ENCODE measurements at regions not wholly inside any gene's neighbourhood (a gene's known extent, or its start where the extent isn't known, plus 50 kb on each side); places are given as distances from the start of the nearest gene placed in this dataset.

DNA sequence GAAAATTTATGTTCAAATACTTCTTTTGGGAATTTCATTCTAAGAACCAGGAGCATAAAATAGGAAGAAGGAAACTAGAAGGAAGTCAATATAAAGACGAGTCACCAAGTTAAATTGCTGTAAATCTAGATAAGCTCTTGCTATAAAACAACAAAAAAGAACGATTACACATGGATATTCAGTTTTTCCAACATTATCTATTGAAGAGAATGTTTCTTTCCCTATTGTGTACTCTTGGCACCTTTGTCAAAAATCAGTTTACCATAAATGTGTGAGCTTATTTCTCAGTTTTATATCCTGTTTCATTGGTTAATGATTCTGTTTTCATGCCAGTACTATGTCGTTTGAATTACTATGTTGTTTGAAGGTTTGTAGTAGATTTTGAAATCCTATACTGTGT is 536.3 kb upstream of the MKI67 start:
- DNase-seq (ENCODE audit: low read depth) = no peak

DNA sequence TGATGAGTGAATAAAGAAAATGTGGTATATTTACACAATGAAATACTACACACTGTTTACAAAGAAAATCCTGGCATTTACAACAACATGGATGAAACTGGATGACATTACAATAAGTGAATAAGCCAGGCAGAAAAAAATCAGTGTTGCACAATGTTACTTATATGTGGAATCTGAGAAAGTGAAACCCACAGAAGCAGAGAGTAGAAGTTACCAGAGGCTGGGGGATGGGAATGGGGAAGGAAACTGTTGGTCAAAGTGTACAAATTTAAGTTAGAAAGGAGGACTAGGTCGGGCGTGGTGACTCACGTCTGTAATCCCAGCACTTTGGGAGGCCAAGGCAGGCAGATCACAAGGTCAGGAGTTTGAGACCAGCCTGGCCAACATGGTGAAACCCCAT is 538.5 kb upstream of the MKI67 start:
- DNase-seq (ENCODE audit: low read depth) = no peak

DNA sequence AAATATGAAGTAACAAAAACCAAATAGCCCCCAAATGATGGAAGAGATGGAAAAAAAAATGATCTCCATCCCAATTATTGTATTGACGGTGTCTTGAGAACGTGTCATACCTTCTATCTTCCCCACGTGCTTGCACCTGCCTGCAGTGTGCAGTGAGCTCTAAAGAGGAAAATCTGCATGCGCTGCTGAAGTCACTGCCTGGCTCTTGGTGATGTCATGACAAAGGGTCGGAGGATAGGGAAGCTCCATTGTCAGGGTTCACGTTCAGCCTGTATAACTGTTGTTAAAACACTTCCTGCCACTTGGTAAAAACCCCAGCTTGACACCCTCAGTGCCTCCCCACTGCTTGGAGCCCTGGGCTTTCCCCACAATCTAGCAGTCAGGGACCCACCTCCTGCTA is 549.2 kb upstream of the MKI67 start:
- no peak for DNase-seq (ENCODE audit: low read depth)

DNA sequence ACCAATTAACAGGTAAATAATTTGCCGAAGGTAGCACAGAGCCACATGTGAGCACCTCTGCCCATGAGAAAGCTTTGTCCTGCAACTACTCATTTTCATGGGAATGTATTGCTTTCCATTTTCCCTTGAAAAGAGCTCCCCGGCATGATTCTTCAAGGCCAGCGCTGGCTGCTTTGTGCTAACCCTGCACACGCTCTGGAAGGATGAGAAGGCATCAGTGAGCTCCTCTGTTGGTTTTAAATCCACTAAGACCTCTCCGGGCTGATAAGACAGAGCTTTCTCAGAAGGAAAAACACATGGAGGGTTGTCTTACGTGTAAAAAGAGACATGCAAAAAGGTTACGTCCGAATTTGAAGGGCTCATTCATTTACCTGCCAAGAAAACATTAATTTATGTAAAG is 553.9 kb upstream of the MKI67 start:
- no peak for DNase-seq (ENCODE audit: low read depth)

DNA sequence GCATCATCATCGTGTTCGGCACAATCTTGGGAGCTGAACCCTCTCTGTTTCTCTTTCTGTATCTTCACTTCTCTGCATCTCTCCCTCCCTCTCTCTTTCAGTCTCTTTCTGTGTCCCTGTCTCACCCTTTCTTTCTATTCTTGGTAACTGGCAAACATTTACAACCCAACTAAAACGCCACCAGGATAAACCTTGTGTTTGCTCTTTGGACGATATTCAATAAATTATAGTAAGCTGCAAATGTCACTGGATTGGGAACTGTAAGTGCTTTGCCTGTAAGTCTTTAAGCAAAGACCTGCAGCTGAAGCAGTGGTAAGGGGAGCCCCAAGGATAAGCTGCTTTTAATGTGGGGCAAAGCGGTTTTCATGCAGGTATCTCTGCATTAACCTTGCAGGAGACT is 558.0 kb upstream of the MKI67 start:
- DNase-seq (ENCODE audit: low read depth) = no peak

DNA sequence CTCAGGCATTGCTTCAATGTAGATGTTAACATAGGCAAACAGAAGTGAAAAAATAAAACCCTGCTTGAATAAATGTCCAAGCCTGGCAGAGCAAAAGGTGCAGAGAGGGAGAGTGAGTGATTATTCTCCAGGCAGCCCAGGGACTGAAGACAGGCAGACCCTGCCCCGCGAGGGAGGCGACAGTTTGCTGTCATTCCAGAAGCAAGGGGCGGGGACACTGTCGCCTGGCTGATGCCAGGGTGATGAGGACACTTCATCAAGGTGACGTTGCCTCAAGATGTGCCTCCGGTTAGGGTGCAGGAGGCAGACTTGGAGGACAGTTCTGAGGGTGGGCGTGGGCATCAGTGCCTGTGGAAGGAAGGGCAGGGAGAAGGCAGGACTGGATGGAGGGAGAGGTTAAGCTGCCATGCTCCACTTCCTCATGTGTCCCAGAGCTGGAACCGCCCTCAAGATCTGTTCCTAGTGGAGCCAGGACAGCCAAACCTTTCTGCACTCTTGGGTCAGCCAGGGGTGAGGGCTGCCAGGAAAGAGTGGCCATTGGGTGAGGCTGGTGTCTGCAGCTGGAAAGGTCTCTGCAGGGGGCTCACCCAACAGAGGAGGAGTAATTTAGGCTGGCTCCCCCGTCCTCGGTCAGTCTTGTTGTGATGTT is 560.5 kb upstream of the MKI67 start:
- DNase-seq (ENCODE audit: low read depth) = no peak

DNA sequence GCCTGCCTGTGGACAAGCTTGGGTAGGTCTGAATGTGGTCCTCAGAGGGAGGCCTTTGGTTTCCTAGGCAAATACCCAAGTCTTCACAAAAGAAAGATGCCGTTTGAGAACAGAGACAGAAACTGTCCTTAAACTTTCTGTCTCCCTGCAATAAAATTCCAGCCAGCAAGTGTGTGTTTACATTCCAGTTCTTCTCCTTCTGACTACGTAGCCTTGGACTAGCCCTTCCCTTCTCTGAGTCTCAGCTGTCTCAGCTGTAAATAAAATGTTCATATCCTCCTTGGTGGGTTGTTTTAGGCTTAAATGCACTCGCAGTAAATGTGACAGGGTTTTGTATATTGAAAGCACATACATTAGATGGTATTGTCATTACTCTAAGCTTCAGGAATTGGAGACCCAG is 561.2 kb upstream of the MKI67 start:
- no peak for DNase-seq (ENCODE audit: low read depth)

DNA sequence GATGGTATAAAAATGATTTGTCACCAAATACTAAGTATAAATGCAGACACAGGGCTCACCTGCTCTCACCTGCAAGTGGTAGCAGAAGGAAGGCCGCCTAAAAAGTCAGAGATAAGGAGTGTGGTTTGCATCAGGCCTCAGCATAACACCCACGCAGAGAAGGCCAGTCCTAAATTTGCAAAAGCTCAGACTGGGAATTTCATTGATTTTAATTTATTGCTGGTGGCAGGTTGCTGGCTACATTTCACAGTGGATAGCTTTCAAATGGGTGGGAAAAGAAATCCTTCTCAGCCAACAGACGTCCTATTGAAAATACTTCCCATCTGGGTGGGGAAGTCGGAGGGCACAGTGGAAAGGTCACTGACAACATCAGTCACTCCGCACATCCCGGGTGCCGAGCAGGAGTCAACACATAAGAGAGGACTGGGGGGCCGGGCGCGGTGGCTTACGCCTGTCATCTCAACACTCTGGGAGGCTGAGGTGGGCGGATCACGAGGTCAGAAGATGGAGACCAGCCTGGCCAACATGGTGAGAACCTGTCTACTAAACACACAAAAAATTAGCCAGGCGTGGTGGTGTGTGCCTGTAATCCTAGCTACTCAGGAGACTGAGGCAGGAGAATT is 561.8 kb upstream of the MKI67 start:
- DNase-seq (ENCODE audit: low read depth) = no peak

DNA sequence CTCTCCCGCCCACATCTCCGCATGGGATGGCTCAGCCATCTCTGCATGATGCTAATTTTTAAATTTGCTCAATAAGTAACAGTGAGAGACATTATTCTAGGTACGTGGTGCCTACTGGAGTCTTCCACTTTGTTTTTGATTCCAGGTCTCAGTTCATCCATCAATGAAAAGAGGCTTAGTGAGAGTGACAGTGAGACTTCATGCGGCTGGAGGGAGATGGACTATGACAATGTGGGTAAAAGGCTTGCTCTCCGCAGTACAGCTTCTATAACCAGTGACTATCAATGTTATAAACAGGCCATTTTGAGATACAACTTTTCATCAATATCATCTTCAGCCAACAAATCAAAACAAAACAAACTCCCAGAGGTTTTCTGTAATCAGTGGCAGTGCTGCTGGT is 563.4 kb upstream of the MKI67 start:
- no peak for DNase-seq (ENCODE audit: low read depth)

DNA sequence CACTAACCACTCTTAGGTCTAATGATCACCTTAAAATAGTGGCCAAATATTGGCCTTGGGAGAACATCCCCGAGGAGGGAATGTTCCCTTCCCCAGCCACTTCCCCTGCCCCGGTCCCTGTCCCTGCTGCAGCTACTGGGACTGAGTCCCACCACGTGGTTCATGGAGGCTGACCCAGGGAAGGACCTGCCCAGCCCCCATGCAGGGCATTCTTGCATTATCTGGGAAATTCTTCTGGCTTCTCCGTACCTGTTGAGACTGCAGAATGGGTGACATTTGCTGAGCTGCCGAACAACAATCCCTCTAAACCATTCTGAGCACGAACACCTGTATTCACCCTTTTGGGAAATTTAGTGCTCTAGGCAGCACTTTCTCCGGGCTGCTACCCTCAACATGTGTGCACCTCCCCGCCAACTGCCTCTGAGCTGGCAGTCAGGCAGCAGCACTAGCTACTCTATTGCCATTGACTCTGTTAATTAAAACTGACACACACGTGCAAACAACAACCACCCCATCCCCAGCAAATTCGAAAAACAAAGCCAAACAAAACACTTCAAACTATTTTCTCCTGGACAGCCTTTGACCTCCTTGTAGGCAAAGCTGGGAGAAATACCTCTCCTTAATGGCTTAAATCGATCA is 567.4 kb upstream of the MKI67 start:
- DNase-seq (ENCODE audit: low read depth) = no peak

DNA sequence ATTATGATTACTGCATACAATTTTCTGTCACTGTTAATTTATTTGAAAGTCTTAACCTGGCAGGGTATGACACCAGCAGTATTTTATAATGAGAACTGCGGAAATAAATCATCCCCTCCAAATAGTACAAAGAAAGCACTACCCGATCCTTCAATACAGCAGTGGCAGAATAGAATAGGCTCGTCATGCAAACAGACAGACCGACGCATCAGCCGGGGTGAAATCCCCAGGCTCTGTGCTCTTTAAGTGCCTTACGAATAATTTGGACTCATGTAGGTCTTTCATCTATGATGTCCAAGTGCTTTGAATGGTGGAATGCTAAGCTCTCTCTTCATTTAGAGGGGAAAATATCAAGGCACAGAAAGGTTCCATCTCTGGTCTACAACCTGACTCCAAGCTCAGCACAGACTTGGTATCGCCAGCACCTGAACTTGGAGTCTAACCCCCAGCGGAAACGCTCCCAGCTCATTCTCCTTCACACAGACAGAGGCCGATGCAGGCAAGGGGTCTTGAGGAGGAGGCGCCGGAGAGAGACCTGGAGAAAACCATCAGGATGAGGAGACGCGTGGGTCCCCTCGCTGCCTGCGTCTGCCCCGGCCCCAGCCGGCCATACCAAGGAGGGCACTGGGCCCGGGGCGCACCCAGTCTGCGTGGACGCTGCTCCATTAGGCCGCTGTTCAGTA is 568.1 kb upstream of the MKI67 start:
- no peak for DNase-seq (ENCODE audit: low read depth)

DNA sequence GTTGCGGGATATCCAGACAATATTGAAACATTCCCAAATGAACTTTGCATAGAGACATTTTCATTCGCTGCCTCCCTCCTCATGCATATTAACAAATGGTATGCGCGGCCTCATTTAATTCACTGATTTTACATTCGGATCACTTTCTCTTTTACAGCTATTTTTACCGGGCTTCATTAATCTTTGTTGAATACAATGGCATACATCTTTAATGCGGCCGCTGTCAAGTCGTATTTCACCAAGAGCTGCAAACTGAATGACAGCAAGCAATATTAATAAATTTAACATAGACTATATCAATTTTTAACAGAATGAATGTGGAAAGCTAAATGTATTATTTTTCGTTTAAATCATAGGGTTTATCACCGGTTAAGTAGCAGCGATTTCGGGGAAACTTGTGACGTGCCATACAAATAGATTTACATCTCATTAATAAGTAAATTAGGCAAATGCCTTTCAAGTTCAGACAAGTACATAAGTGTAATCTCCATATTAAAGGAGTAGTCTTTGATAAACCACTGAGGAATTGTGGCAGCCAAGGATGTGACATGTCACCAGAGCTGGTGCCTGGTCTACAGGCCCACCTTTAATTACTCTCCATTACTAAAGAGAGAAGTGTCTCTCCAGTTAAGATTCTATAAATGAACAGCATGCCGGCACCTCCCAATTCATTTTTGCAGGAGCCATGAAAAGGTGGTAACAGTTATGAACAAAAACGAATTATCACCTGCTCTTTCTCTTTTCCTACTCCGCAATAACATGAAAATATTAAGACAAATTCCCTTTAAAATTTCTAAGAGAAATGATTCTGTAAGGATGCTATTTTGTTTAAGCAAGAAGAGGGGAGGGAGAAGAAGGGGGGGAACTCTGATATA is 568.9 kb upstream of the MKI67 start:
- DNase-seq (ENCODE audit: low read depth) = no peak

DNA sequence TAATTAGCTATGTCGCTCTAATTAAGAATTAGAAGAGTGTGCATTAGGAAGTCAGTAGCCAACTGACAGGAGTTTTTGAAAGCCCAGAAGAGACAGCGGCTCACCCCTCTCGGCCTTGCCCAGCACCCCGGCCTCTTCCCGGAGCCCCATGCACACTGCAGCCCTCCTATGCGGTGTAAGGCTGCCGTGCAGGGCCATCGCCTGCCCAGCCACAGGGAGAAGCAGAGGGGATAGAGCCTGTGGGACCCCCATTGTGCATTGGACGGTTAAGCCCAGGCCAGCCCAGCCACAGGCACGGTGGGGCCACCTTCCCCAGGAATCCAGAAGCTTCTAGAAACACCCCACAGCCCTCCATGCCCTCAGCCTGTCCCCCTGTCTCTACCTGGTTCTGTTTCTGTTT is 569.7 kb upstream of the MKI67 start:
- no peak for DNase-seq (ENCODE audit: low read depth)

DNA sequence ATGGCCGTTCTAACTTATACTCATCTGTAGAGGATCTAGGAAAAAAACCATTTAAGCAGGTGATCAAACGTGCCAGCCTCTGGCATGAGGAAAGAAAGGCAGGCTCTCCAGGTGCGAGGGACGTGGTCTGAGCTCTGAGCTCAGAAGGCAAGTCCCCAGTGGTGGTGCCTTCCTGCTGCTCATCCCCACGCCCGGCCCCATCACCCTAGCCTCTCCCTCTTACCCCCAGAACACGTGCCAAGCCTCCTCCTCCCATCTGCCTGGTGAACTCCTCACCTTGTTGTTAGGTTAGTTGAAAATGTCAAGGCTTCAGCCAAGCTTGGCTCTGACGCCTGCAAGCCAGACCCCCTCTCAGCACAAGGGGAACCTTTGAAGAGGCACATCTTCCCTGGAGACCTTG is 571.2 kb upstream of the MKI67 start:
- DNase-seq (ENCODE audit: low read depth) = no peak

DNA sequence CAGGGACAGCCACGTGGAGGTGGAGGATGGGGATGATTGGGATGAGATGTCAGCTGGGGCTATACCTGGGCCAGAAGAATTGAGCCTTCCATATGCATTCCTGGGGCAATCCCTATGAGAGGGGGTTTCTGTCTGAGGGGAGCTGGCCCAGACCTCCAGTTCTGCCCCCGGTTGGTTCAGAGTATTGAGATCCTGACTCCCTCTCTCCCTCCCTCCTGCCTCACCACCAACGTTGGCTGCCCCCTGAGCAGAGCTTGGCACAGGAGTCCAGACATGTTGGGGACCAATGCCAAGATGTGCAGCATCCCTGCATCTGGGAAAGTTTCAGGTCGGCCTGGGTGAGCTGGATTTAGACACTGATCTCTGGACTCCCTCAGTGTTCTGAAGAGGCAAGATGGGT is 575.2 kb upstream of the MKI67 start:
- no peak for DNase-seq (ENCODE audit: low read depth)

DNA sequence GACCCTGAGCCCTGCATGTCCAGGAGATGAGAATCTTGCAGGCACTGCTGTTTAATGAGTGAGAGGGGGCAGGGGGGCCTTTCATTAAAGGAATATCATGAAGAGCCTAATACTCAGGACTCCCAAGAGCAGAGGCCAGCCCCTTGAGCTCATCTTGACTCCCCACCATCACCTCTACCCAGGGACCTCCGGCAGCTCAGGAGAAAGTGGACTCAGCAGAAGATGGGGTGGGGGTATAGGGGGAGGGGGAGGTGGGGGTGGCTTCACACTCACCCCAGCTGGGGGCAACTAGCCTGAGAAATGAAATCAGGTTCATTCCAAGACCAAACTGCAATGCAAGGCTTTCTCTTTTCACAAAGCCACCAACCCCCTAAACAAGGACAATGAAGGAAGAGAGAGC is 575.6 kb upstream of the MKI67 start:
- no peak for DNase-seq (ENCODE audit: low read depth)

DNA sequence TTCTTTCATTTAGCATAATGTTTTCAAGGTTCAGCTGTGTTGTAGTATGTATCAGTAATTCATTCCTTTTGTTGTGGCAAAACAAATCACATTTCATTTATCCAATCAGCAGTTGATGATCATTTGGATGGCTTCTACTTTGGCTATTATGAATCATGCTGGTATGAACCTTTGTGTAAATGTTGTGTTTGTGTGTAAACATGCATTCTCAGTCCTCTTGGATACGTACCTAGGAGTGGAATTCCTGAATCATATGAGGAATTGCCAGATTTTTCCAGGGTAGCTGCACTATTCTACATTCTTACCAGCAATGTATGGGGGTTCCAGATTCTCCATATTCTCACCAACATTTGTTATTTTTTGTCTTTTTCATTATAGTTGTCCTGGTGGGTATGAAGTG is 578.5 kb upstream of the MKI67 start:
- no peak for DNase-seq (ENCODE audit: low read depth)

DNA sequence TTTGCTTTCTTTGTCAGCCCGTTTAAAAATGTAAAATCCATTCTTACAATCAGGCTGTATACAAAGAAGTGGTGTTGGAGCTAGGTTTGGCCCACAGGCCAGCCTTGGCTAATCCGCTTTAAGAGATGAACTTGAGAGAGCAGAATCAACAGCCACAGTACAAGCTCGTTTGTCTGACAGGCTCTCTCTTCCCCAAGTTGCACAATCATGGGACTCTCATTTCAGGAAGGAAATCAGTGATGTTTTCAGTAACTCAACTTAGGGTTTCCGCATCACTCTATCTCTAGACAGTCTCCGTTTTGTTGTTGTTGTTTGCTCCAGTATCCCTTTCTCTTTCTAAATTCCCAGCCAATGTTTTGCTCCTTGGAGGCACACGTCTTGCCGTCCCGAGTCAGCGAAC is 582.0 kb upstream of the MKI67 start:
- DNase-seq (ENCODE audit: low read depth) = no peak

DNA sequence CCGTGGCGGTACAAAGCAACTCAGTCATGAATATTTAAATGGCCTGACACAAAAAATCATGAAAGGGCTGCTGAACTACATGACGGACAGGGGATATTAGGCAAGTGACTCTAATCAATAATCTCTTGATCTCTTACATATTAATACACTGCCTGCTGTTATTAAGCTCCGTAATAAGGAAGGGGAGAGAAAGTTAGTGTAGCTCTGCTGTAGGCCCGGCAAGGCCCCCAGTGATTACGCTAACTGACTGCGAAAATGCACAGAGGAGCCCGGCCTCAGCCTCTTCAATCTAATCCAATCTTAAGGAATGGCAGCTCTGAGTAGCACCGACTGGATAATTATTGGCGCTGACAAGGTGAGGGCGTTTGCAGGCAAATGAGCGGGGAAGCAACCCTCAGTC is 583.5 kb upstream of the MKI67 start:
- no peak for DNase-seq (ENCODE audit: low read depth)

DNA sequence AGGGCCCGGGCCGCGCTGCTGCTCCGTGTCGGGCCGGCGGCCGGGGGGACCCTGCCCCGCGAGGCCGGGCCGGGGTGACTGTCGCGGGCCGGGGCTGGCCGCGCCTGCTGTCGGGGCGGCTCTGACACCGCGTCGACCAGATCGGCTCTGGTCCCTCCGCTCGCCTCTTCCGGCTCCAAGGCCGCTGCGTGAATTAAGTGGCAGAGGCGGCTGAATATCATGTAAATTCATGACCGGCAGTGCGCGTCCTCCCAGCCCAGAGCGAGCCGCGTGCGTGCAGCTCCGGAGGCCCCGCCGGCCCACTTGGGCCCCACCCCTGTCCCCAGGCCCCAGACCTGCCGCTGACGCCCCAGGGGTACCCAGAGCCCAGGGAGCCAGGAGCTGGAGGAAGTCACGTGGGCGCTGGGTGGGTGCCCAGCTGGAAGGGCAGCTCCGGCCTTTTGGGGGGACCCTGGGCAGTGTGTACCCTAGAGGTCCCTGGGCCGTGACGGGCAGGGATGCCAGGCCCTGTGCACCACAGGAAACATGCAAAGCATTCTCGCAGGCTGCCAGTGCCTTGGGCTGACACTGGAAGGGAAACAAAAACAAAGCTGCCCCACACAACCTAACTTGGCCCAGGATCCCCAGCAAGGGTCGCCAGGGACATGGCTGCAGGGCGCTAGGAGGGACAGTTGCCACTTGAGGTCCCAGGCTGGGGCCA is 584.0 kb upstream of the MKI67 start:
- no peak for DNase-seq (ENCODE audit: low read depth)

DNA sequence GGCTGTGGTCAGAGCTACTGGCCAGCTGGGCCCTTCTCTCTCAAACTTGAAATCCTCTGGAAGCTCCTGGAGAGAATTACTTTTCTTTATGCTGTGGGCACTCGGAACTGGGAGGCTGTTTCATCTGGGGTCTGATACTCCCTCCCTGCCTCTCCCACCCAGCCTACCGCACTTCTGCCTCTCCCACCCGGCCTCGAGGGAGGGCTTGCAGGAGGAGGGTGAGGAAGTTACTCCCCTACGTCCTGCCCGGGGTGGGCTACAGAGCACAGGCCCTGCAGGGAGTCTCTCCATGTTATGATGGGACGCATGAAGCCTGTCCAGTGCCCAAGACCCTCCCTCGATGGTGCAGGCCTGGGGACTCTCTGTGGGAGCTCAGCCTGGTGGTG is 584.6 kb upstream of the MKI67 start:
- no peak for DNase-seq (ENCODE audit: low read depth)

DNA sequence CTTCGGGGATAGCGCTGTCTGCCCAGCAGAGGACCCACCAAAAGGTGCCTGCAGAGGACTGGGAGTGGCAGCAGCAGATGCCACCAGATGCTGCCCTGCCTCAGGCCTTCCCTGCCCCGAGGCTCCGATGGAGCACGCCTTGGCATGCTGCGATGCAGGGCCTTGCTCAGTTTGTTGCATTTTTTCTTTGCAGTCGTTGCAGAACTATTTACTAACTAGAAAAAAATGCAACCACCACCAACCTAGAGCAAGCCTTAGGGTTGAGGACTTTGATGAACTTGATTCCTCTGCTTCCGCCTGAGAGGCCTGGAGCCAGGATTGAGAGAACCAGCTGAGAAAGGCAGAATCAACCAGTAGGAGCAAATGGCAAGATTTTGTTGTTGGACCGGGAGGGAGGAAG is 585.6 kb upstream of the MKI67 start:
- no peak for DNase-seq (ENCODE audit: low read depth)
